WTC11 (cell line): ENCODE measurements at regions not wholly inside any gene's neighbourhood (a gene's known extent, or its start where the extent isn't known, plus 50 kb on each side); places are given as distances from the start of the nearest gene placed in this dataset.

Experiments used
- ATAC-seq: fragments of 200-7000 bp; cut with Tn5 transposase; 2 replicates; pipeline ENCODE4 v1.10.0; 2021; ENCODE audit warnings: mild to moderate bottlenecking, moderate library complexity
- CTCF ChIA-PET: fragments of 300-600 bp; sonication (Branson Sonifier 250); formaldehyde crosslinking; loops from one replicate; lab custom pipeline; 2021; ENCODE audit warnings: antibody characterized with exemption; lab: Charles Lee
- POLR2A ChIA-PET: fragments of 350-600 bp; sonication (Branson Sonifier 250); formaldehyde crosslinking; loops from one replicate; lab custom pipeline; 2021; ENCODE audit warnings: antibody characterized with exemption; lab: Charles Lee
- DNase-seq: peaks from one replicate; pipeline ENCODE4 v3.0.0; 2021; ENCODE audit warnings: low spot score
- H3K27ac Mint-ChIP-seq: 2 replicates; pipeline ENCODE4 v1.8.0; 2021; ENCODE audit warnings: mixed read lengths
- H3K27me3 Mint-ChIP-seq: 2 replicates; pipeline ENCODE4 v1.8.0; 2021; ENCODE audit warnings: low read depth, mild to moderate bottlenecking, moderate library complexity, mixed read lengths
- H3K36me3 Mint-ChIP-seq: 2 replicates; pipeline ENCODE4 v1.8.0; 2021; ENCODE audit warnings: mixed read lengths
- H3K4me1 Mint-ChIP-seq: 2 replicates; pipeline ENCODE4 v1.8.0; 2022; ENCODE audit warnings: mixed read lengths
- H3K4me3 Mint-ChIP-seq: 2 replicates; pipeline ENCODE4 v1.8.0; 2021; ENCODE audit warnings: mild to moderate bottlenecking, moderate library complexity, mixed read lengths
- H3K9me3 Mint-ChIP-seq: 2 replicates; pipeline ENCODE4 v1.8.0; 2021; ENCODE audit warnings: mixed read lengths
- CTCF ChIP-seq: fragments of 200-600 bp; IDR thresholded peaks from 2 replicates; pipeline ENCODE4 v1.8.0; 2022; ENCODE audit warnings: antibody characterized with exemption
- ELF4 ChIP-seq: sonication (generic); formaldehyde crosslinking; IDR thresholded peaks from 2 replicates; pipeline ENCODE4 v1.8.1; 2022; ENCODE audit warnings: low read depth, mild to moderate bottlenecking, moderate library complexity, missing genetic modification reagents
- FOXP1 ChIP-seq: sonication (generic); formaldehyde crosslinking; IDR thresholded peaks from 2 replicates; pipeline ENCODE4 v1.8.0; 2022; ENCODE audit warnings: missing genetic modification reagents, mild to moderate bottlenecking, moderate library complexity, borderline replicate concordance
- FOXP4 ChIP-seq: sonication (generic); formaldehyde crosslinking; IDR thresholded peaks from 2 replicates; pipeline ENCODE4 v1.8.0; 2022; ENCODE audit warnings: mild to moderate bottlenecking, missing genetic modification reagents
- GABPB1 ChIP-seq: sonication (generic); formaldehyde crosslinking; IDR thresholded peaks from 2 replicates; pipeline ENCODE4 v1.8.1; 2023; ENCODE audit warnings: mild to moderate bottlenecking, missing genetic modification reagents
- NR2C2 ChIP-seq: sonication (generic); formaldehyde crosslinking; IDR thresholded peaks from 2 replicates; pipeline ENCODE4 v1.8.0; 2022; ENCODE audit warnings: mild to moderate bottlenecking, missing genetic modification reagents
- NR3C1 ChIP-seq: sonication (generic); formaldehyde crosslinking; conservative IDR thresholded peaks from 2 replicates; pipeline ENCODE4 v1.8.1; 2023; ENCODE audit warnings: low read depth, mild to moderate bottlenecking, missing genetic modification reagents
- RORB ChIP-seq: fragments of 250-450 bp; sonication (Bioruptor Pico); IDR thresholded peaks from 2 replicates; pipeline ENCODE4 v1.9.0; 2021; ENCODE audit warnings: mild to moderate bottlenecking
- TEAD1 ChIP-seq: sonication (generic); formaldehyde crosslinking; IDR thresholded peaks from 2 replicates; pipeline ENCODE4 v1.8.0; 2022; ENCODE audit warnings: mild to moderate bottlenecking, missing genetic modification reagents
- ZBTB21 ChIP-seq: sonication (generic); formaldehyde crosslinking; IDR thresholded peaks from 2 replicates; pipeline ENCODE4 v1.8.1; 2023; ENCODE audit warnings: mild to moderate bottlenecking, missing genetic modification reagents, borderline replicate concordance
- ZNF219 ChIP-seq: sonication (generic); formaldehyde crosslinking; IDR thresholded peaks from 2 replicates; pipeline ENCODE4 v1.8.0; 2023; ENCODE audit warnings: missing genetic modification reagents, mild to moderate bottlenecking, borderline replicate concordance
- ZNF263 ChIP-seq: sonication (generic); formaldehyde crosslinking; IDR thresholded peaks from 2 replicates; pipeline ENCODE4 v1.8.1; 2022; ENCODE audit warnings: low read depth, mild to moderate bottlenecking, moderate library complexity, missing genetic modification reagents
- ZNF317 ChIP-seq: sonication (generic); formaldehyde crosslinking; IDR thresholded peaks from 2 replicates; pipeline ENCODE4 v1.8.1; 2023; ENCODE audit warnings: low read depth, mild to moderate bottlenecking, moderate library complexity, missing genetic modification reagents, borderline replicate concordance
- ZNF425 ChIP-seq: fragments of 250-450 bp; sonication (Bioruptor Pico); conservative IDR thresholded peaks from 2 replicates; pipeline ENCODE4 v1.9.0; 2021; ENCODE audit warnings: mild to moderate bottlenecking
- TF ChIP-seq, protein P1 (sequence below): sonication (generic); formaldehyde crosslinking; IDR thresholded peaks from 2 replicates; pipeline ENCODE4 v1.8.0; 2022; ENCODE audit warnings: missing genetic modification reagents
- TF ChIP-seq, protein P2 (sequence below): sonication (generic); formaldehyde crosslinking; IDR thresholded peaks from 2 replicates; pipeline ENCODE4 v1.8.0; 2022; ENCODE audit warnings: mild to moderate bottlenecking, missing genetic modification reagents
- TF ChIP-seq, protein P3 (sequence below): fragments of 250-450 bp; sonication (Bioruptor Pico); IDR thresholded peaks from 2 replicates; pipeline ENCODE4 v1.8.0; 2021; ENCODE audit warnings: mild to moderate bottlenecking
- TF ChIP-seq, protein P4 (sequence below): sonication (generic); formaldehyde crosslinking; IDR thresholded peaks from 2 replicates; pipeline ENCODE4 v1.8.0; 2023; ENCODE audit warnings: missing genetic modification reagents

- no peak for DNase-seq
- Mint-ChIP-seq H3K27me3 (peaks cover 5% of the 10 kb centered on the region; the same call in 1 of the 2 replicates), H3K4me3 (no peak overlapping the region), H3K9me3 (peaks cover 60% of the 10 kb centered on the region), H3K4me1 (no peaks in the 10 kb centered on the region), H3K27ac (no peak overlapping the region), H3K36me3 (peaks cover 36% of the 10 kb centered on the region)
- ATAC-seq: no peak
- ChIA-PET POLR2A (no interaction called here), CTCF (no interaction called here)
- TF ChIP-seq, protein P1, sequence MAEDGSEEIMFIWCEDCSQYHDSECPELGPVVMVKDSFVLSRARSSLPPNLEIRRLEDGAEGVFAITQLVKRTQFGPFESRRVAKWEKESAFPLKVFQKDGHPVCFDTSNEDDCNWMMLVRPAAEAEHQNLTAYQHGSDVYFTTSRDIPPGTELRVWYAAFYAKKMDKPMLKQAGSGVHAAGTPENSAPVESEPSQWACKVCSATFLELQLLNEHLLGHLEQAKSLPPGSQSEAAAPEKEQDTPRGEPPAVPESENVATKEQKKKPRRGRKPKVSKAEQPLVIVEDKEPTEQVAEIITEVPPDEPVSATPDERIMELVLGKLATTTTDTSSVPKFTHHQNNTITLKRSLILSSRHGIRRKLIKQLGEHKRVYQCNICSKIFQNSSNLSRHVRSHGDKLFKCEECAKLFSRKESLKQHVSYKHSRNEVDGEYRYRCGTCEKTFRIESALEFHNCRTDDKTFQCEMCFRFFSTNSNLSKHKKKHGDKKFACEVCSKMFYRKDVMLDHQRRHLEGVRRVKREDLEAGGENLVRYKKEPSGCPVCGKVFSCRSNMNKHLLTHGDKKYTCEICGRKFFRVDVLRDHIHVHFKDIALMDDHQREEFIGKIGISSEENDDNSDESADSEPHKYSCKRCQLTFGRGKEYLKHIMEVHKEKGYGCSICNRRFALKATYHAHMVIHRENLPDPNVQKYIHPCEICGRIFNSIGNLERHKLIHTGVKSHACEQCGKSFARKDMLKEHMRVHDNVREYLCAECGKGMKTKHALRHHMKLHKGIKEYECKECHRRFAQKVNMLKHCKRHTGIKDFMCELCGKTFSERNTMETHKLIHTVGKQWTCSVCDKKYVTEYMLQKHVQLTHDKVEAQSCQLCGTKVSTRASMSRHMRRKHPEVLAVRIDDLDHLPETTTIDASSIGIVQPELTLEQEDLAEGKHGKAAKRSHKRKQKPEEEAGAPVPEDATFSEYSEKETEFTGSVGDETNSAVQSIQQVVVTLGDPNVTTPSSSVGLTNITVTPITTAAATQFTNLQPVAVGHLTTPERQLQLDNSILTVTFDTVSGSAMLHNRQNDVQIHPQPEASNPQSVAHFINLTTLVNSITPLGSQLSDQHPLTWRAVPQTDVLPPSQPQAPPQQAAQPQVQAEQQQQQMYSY (CRISPR knock-in tag): no peak
These were observed 163.7 kb upstream of the NAMPT start for GRCh38 chr7:106448346-106448991.

GRCh38 chr7:106447318-106447847 lies 162.6 kb upstream of the NAMPT start:
- Mint-ChIP-seq H3K4me3 (no peak overlapping the region), H3K36me3 (peaks cover 28% of the 10 kb centered on the region), H3K27ac (no peak overlapping the region), H3K27me3 (peaks cover 5% of the 10 kb centered on the region; the same call in 1 of the 2 replicates), H3K9me3 (peaks cover 53% of the 10 kb centered on the region), H3K4me1 (no peaks in the 10 kb centered on the region)
- CTCF ChIA-PET: no interaction called here
- no peak for DNase-seq
- POLR2A ChIA-PET: no interaction called here
- ATAC-seq: no peak
- no peak for TF ChIP-seq RORB (CRISPR knock-in tag)
- TF ChIP-seq CTCF: no peak
- TF ChIP-seq ZNF425 (CRISPR knock-in tag): no peak
- TF ChIP-seq FOXP1 (CRISPR knock-in tag): no peak
- TF ChIP-seq, protein P2, sequence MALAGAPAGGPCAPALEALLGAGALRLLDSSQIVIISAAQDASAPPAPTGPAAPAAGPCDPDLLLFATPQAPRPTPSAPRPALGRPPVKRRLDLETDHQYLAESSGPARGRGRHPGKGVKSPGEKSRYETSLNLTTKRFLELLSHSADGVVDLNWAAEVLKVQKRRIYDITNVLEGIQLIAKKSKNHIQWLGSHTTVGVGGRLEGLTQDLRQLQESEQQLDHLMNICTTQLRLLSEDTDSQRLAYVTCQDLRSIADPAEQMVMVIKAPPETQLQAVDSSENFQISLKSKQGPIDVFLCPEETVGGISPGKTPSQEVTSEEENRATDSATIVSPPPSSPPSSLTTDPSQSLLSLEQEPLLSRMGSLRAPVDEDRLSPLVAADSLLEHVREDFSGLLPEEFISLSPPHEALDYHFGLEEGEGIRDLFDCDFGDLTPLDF: no peak
- TF ChIP-seq FOXP4: no peak
- no peak for TF ChIP-seq NR3C1 (CRISPR knock-in tag)
- TF ChIP-seq, protein P3, sequence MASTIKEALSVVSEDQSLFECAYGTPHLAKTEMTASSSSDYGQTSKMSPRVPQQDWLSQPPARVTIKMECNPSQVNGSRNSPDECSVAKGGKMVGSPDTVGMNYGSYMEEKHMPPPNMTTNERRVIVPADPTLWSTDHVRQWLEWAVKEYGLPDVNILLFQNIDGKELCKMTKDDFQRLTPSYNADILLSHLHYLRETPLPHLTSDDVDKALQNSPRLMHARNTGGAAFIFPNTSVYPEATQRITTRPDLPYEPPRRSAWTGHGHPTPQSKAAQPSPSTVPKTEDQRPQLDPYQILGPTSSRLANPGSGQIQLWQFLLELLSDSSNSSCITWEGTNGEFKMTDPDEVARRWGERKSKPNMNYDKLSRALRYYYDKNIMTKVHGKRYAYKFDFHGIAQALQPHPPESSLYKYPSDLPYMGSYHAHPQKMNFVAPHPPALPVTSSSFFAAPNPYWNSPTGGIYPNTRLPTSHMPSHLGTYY (CRISPR knock-in tag): no peak
- TF ChIP-seq TEAD1 (CRISPR knock-in tag): no peak
- TF ChIP-seq ELF4: no peak
- no peak for TF ChIP-seq ZNF317 (CRISPR knock-in tag)
- TF ChIP-seq, protein P4, sequence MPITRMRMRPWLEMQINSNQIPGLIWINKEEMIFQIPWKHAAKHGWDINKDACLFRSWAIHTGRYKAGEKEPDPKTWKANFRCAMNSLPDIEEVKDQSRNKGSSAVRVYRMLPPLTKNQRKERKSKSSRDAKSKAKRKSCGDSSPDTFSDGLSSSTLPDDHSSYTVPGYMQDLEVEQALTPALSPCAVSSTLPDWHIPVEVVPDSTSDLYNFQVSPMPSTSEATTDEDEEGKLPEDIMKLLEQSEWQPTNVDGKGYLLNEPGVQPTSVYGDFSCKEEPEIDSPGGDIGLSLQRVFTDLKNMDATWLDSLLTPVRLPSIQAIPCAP: no peak
- TF ChIP-seq GABPB1 (CRISPR knock-in tag): no peak
- no peak for TF ChIP-seq NR2C2 (CRISPR knock-in tag)
- TF ChIP-seq ZBTB21: no peak
- TF ChIP-seq ZNF219 (CRISPR knock-in tag): no peak
- TF ChIP-seq ZNF263 (CRISPR knock-in tag): no peak
